WERI-Rb-1 (cell line): ENCODE measurements at regions not wholly inside any gene's neighbourhood (a gene's known extent, or its start where the extent isn't known, plus 50 kb on each side); places are given as distances from the start of the nearest gene placed in this dataset.
"Not testable (repeated sequence)": the region's sequence is repeated elsewhere in the genome, so short reads cannot be mapped to it uniquely, and the experiment has no call there.

Experiments used
- DNase-seq: peaks from one replicate; pipeline ENCODE4 v3.0.0-alpha.2; 2020
- H3K27ac ChIP-seq: fragments of 250-450 bp; sonication (Bioruptor Pico); 2 replicates; pipeline ENCODE4 v1.5.1; 2020; ENCODE audit warnings: mild to moderate bottlenecking, moderate library complexity
- H3K27me3 ChIP-seq: fragments of 250-450 bp; sonication (Bioruptor Pico); 2 replicates; pipeline ENCODE4 v1.5.1; 2021; ENCODE audit warnings: mild to moderate bottlenecking, low read depth, moderate library complexity; ENCODE audit not compliant: insufficient read depth, severe bottlenecking
- H3K36me3 ChIP-seq: fragments of 250-450 bp; sonication (Bioruptor Pico); 2 replicates; pipeline ENCODE4 v1.5.1; 2020; ENCODE audit warnings: mild to moderate bottlenecking, moderate library complexity
- H3K4me3 ChIP-seq: 2 replicates; pipeline ENCODE4 v1.5.1; 2011; ENCODE audit warnings: low read depth, mild to moderate bottlenecking, control low read depth, low read length
- H3K9me3 ChIP-seq: fragments of 250-450 bp; sonication (Bioruptor Pico); 2 replicates; pipeline ENCODE4 v1.5.1; 2021; ENCODE audit warnings: mild to moderate bottlenecking, moderate library complexity; ENCODE audit not compliant: severe bottlenecking
- CTCF ChIP-seq: IDR thresholded peaks from 2 replicates; pipeline ENCODE4 v1.5.1; 2011; ENCODE audit warnings: low read depth, mild to moderate bottlenecking, control low read depth, inconsistent platforms, low read length

GRCh38 chrX:13412208-13412600 lies 92.4 kb upstream of the ATXN3L start:
- no peak for TF ChIP-seq CTCF
- H3K27me3 ChIP-seq: no peaks in the 10 kb centered on the region
- no peak overlapping the region for H3K4me3 ChIP-seq
- peak overlapping the region; percentile 89 for H3K27ac ChIP-seq
- no peaks in the 10 kb centered on the region for H3K36me3 ChIP-seq
- peaks cover 8% of the 10 kb centered on the region for H3K9me3 ChIP-seq
- peak; percentile 48 for DNase-seq

- Histone ChIP-seq H3K36me3 (no peaks in the 10 kb centered on the region), H3K4me3 (no peak overlapping the region), H3K27ac (peak overlapping the region; percentile 89), H3K27me3 (no peaks in the 10 kb centered on the region), H3K9me3 (peaks cover 5% of the 10 kb centered on the region)
- DNase-seq: peak; percentile 87
- no peak for TF ChIP-seq CTCF
These were observed 91.8 kb upstream of the ATXN3L start for GRCh38 chrX:13411496-13412207.

- not testable (repeated sequence) for H3K36me3 ChIP-seq, H3K4me3 ChIP-seq, DNase-seq, H3K27ac ChIP-seq, H3K9me3 ChIP-seq, H3K27me3 ChIP-seq
These were observed 88.7 kb upstream of the ATXN3L start for GRCh38 chrX:13408599-13408998.

- H3K9me3 ChIP-seq, H3K27me3 ChIP-seq: not testable (repeated sequence)
- peak; percentile 40 for DNase-seq
These were observed 84.9 kb upstream of the ATXN3L start for GRCh38 chrX:13404777-13405176.

GRCh38 chrX:13404364-13404763 lies 84.5 kb upstream of the ATXN3L start:
- no peak overlapping the region for H3K4me3 ChIP-seq
- H3K27ac ChIP-seq: peak overlapping the region; percentile 38
- TF ChIP-seq CTCF: no peak
- peaks cover 10% of the 10 kb centered on the region for H3K9me3 ChIP-seq
- no peaks in the 10 kb centered on the region for H3K27me3 ChIP-seq
- no peaks in the 10 kb centered on the region for H3K36me3 ChIP-seq
- no peak for DNase-seq

More at GRCh38 chrX:13404777-13405176, 84.9 kb upstream of the ATXN3L start:
- H3K4me3 ChIP-seq, H3K36me3 ChIP-seq: not testable (repeated sequence)
- H3K27ac ChIP-seq: peak overlapping the region; percentile 38

GRCh38 chrX:13401724-13402123 lies 81.9 kb upstream of the ATXN3L start:
- H3K9me3 ChIP-seq: peaks cover 12% of the 10 kb centered on the region
- H3K36me3 ChIP-seq: no peaks in the 10 kb centered on the region
- no peak overlapping the region for H3K4me3 ChIP-seq
- no peak overlapping the region for H3K27ac ChIP-seq
- H3K27me3 ChIP-seq: no peaks in the 10 kb centered on the region
- no peak for TF ChIP-seq CTCF
- DNase-seq: no peak

- Histone ChIP-seq H3K27ac (no peak overlapping the region), H3K4me3 (no peak overlapping the region)
These were observed 79.0 kb upstream of the ATXN3L start for GRCh38 chrX:13398839-13399238.

More at GRCh38 chrX:13398839-13399238, 79.0 kb upstream of the ATXN3L start:
- DNase-seq: no peak
- no peak for TF ChIP-seq CTCF
- H3K27me3 ChIP-seq: no peaks in the 10 kb centered on the region
- no peaks in the 10 kb centered on the region for H3K36me3 ChIP-seq
- peaks cover 6% of the 10 kb centered on the region for H3K9me3 ChIP-seq
